Endothelial cell of umbilical vein (primary cell): ENCODE measurements at regions not wholly inside any gene's neighbourhood (a gene's known extent, or its start where the extent isn't known, plus 50 kb on each side); places are given as distances from the start of the nearest gene placed in this dataset.

ENCODE experiments used
- BruUV-seq: library from RNA; stranded (reverse); fragments of 400-500 nt; replicated peaks from 2 replicates; lab custom pipeline; 2021; lab: Mats Ljungman, UMichigan
- CTCF ChIA-PET: fragments of 300-600, 350-600 bp; sonication (Branson Sonifier 250); formaldehyde crosslinking; loops from one replicate; lab custom pipeline; 2021; ENCODE audit warnings: antibody characterized with exemption, inconsistent platforms; lab: Charles Lee
- POLR2A ChIA-PET: fragments of 300-600, 350-600 bp; sonication (Branson Sonifier 250); formaldehyde crosslinking; loops from one replicate; lab custom pipeline; 2021; ENCODE audit warnings: antibody characterized with exemption, inconsistent platforms; lab: Charles Lee
- DNase-seq: peaks from one replicate; pipeline ENCODE4 v3.0.0-alpha.2; 2011; ENCODE audit warnings: low read depth, low spot score
- FAIRE-seq: peaks from 2 replicates; lab custom pipeline; 2011; peaks lifted over from hg19 to GRCh38; lab: Jason Lieb, UNC
- H2AFZ ChIP-seq: 2 replicates; pipeline ENCODE4 v1.6.0; 2012; ENCODE audit warnings: low read depth, low read length, control low read depth, inconsistent platforms
- H3K27ac ChIP-seq: 2 replicates; pipeline ENCODE4 v1.5.1; 2011; ENCODE audit warnings: low read depth, mild to moderate bottlenecking, control low read depth, low read length, moderate library complexity; ENCODE audit not compliant: insufficient read depth
- H3K27me3 ChIP-seq, 2 experiments: 2 replicates each; pipeline versions ENCODE4 v1.6.0 to v1.6.1; 2011; ENCODE audit warnings: low read length in 2 of 2, mixed read lengths in 1 of 2; ENCODE audit not compliant: control insufficient read depth in 2 of 2, insufficient read depth in 2 of 2
- H3K36me3 ChIP-seq, 2 experiments: 2 replicates in 1 of 2; 3 replicates in 1 of 2; pipeline ENCODE4 v1.5.1; 2011; ENCODE audit warnings: low read length in 2 of 2, mild to moderate bottlenecking in 1 of 2, moderate library complexity in 1 of 2; ENCODE audit not compliant: control insufficient read depth in 2 of 2, insufficient read depth in 2 of 2; ENCODE audit errors: extremely low read depth in 1 of 2
- H3K4me1 ChIP-seq: 3 replicates; pipeline ENCODE4 v1.5.1; 2011; ENCODE audit warnings: mild to moderate bottlenecking, low read length; ENCODE audit not compliant: control insufficient read depth, insufficient read depth; ENCODE audit errors: extremely low read depth
- H3K4me2 ChIP-seq: 2 replicates; pipeline ENCODE4 v1.6.1; 2011; ENCODE audit warnings: low read length, control low read depth, mixed read lengths; ENCODE audit not compliant: insufficient read depth
- H3K4me3 ChIP-seq, 3 experiments: fragments of 200-600 bp in 1 of 3; sonication (generic), shearing (Covaris generic) in 1 of 3; replicated peaks in 1 of 3; 2 replicates each; pipeline ENCODE4 v1.5.1; 2011 to 2016; ENCODE audit warnings: control low read depth in 3 of 3, low read length in 3 of 3, mild to moderate bottlenecking in 2 of 3, inconsistent platforms in 1 of 3, low read depth in 1 of 3, moderate library complexity in 1 of 3; ENCODE audit not compliant: insufficient read depth in 1 of 3
- H3K79me2 ChIP-seq: 2 replicates; pipeline ENCODE4 v1.6.0; 2012; ENCODE audit warnings: low read length, inconsistent platforms; ENCODE audit not compliant: control insufficient read depth, insufficient read depth
- H3K9ac ChIP-seq: replicated peaks from 2 replicates; pipeline ENCODE3; 2011; ENCODE audit warnings: low read length, control low read depth; ENCODE audit not compliant: insufficient read depth; ENCODE audit errors: extremely low read depth
- H3K9me1 ChIP-seq: replicated peaks from 3 replicates; pipeline ENCODE4 v1.6.0; 2011; ENCODE audit warnings: mild to moderate bottlenecking, low read length; ENCODE audit not compliant: control insufficient read depth, insufficient read depth; ENCODE audit errors: extremely low read depth
- H3K9me3 ChIP-seq: replicated peaks from 2 replicates; pipeline ENCODE4 v1.5.1; 2012; ENCODE audit warnings: low read length, inconsistent platforms; ENCODE audit not compliant: control insufficient read depth, insufficient read depth
- H4K20me1 ChIP-seq: replicated peaks from 2 replicates; pipeline ENCODE3; 2011; ENCODE audit warnings: mild to moderate bottlenecking, low read length; ENCODE audit not compliant: control insufficient read depth, insufficient read depth; ENCODE audit errors: extremely low read depth
- CTCF ChIP-seq, 2 donors: IDR thresholded peaks; 1 replicate in 1 of 2; 2 replicates in 1 of 2; pipeline ENCODE4 v1.5.1; 2011; ENCODE audit warnings: low read length in 2 of 2, mild to moderate bottlenecking in 2 of 2, moderate library complexity in 2 of 2, control low read depth in 1 of 2, inconsistent platforms in 1 of 2, low read depth in 1 of 2; ENCODE audit not compliant: insufficient read depth in 1 of 2; ENCODE audit errors: extremely low read depth in 1 of 2
- EZH2 ChIP-seq: IDR thresholded peaks from 2 replicates; pipeline ENCODE4 v1.6.1; 2012; ENCODE audit warnings: borderline replicate concordance, low read depth, mild to moderate bottlenecking, moderate library complexity, low read length, inconsistent platforms; ENCODE audit not compliant: severe bottlenecking
- FOS ChIP-seq: IDR thresholded peaks from 2 replicates; pipeline ENCODE4 v1.6.1; 2011; ENCODE audit warnings: mild to moderate bottlenecking, low read length, moderate library complexity, borderline replicate concordance; ENCODE audit not compliant: insufficient read depth
- GATA2 ChIP-seq: IDR thresholded peaks from 2 replicates; pipeline ENCODE4 v1.7.0; 2011; ENCODE audit warnings: low read depth, mild to moderate bottlenecking, moderate library complexity, mixed read lengths, low read length; ENCODE audit not compliant: insufficient read length, insufficient read depth
- JUN ChIP-seq: IDR thresholded peaks from 2 replicates; pipeline ENCODE4 v1.6.1; 2011; ENCODE audit warnings: borderline replicate concordance, low read depth; ENCODE audit not compliant: insufficient read length, insufficient read depth
- MAX ChIP-seq: IDR thresholded peaks from 2 replicates; pipeline ENCODE4 v1.6.1; 2011; ENCODE audit not compliant: insufficient read depth, insufficient read length
- MYC ChIP-seq: IDR thresholded peaks from one replicate; pipeline ENCODE4 v1.6.1; 2011; ENCODE audit warnings: mild to moderate bottlenecking, low read depth, low read length
- POLR2A ChIP-seq: IDR thresholded peaks from 2 replicates; pipeline ENCODE4 v1.6.1; 2012; ENCODE audit warnings: low read depth, mild to moderate bottlenecking, control low read depth, low read length
- POLR2AphosphoS5 ChIP-seq: IDR thresholded peaks from 2 replicates; pipeline ENCODE4 v1.6.1; 2012; ENCODE audit warnings: low read depth, mild to moderate bottlenecking, control low read depth, low read length, moderate library complexity; ENCODE audit not compliant: insufficient read depth
- dilution Hi-C: fragments of 300-500 bp; cut with MboI; formaldehyde crosslinking; loops from one replicate; pipeline ENCODE4 v1.15.0; 2019; ENCODE audit warnings: low sequenced_read_pairs; ENCODE audit not compliant: extremely low pct_ligation_motif_present
- intact Hi-C: fragments of 100-400 bp; cut with micrococcal nuclease; formaldehyde crosslinking; loops from one replicate; pipeline ENCODE4 v1.10.0; 2022

GRCh38 chr6:140353536-140353935, 979.1 kb upstream of the CITED2 start:
- intact Hi-C loops, result no loop called here
- H3K9me1 ChIP-seq, result no peaks in the 10 kb centered on the region

More at GRCh38 chr6:140353536-140353935, 979.1 kb upstream of the CITED2 start:
- POLR2A ChIA-PET, result interaction anchor here (0.7 kb wide), 1 partner anchor 516 kb away, joined by 3 read pairs; no protein-coding TSS in a partner anchor
- BruUV-seq, result no TSS peak
- no peak overlapping the region for H2AFZ ChIP-seq
- H3K9ac ChIP-seq, result no peak overlapping the region
- CTCF ChIA-PET, result no interaction called here
- no peaks in the 10 kb centered on the region for H3K4me1 ChIP-seq
- H3K4me2 ChIP-seq, result no peak overlapping the region
- no peaks in the 10 kb centered on the region for H3K27me3 ChIP-seq
- no peaks in the 10 kb centered on the region for H3K9me3 ChIP-seq
- DNase-seq (no peak), FAIRE-seq (no peak)
- TF ChIP-seq FOS (no peak), GATA2 (no peak), MYC (no peak), POLR2AphosphoS5 (no peak), CTCF (IDR thresholded peaks at IDR 0.05; ENCODE audit: extremely low read depth in 1 of 2, insufficient read depth in 1 of 2, low read depth in 1 of 2, low read length in 2 of 2) (no peak), EZH2 (no peak), MAX (no peak), POLR2A (no peak), JUN (no peak)
- no peaks in the 10 kb centered on the region for H3K36me3 ChIP-seq
- dilution Hi-C loops, result no loop called here
- no peak overlapping the region for H3K4me3 ChIP-seq
- no peaks in the 10 kb centered on the region for H3K79me2 ChIP-seq
- no peaks in the 10 kb centered on the region for H4K20me1 ChIP-seq
- H3K27ac ChIP-seq, result no peak overlapping the region
